Neuronal stem cell (in vitro differentiated cells): ENCODE measurements at regions not wholly inside any gene's neighbourhood (a gene's known extent, or its start where the extent isn't known, plus 50 kb on each side); places are given as distances from the start of the nearest gene placed in this dataset.

Source experiments
- DNase-seq: peaks from one replicate; pipeline ENCODE4 v3.0.0-alpha.2; 2013; ENCODE audit warnings: low spot score
- H2AFZ ChIP-seq: one replicate; pipeline ENCODE4 v1.6.1; 2013; ENCODE audit warnings: mild to moderate bottlenecking, low read length, inconsistent platforms
- H2AK5ac ChIP-seq: 2 replicates; pipeline ENCODE4 v1.6.1; 2013; ENCODE audit warnings: low read depth, mild to moderate bottlenecking, inconsistent platforms, low read length, moderate library complexity, mixed read lengths
- H2BK120ac ChIP-seq: 2 replicates; pipeline ENCODE4 v1.6.1; 2013; ENCODE audit warnings: low read depth, mild to moderate bottlenecking, inconsistent platforms, low read length, moderate library complexity, mixed read lengths
- H2BK12ac ChIP-seq: one replicate; pipeline ENCODE4 v1.6.1; 2013; ENCODE audit warnings: low read length, inconsistent platforms
- H2BK15ac ChIP-seq: 2 replicates; pipeline ENCODE4 v1.6.1; 2013; ENCODE audit warnings: mild to moderate bottlenecking, low read length, inconsistent platforms, mixed read lengths
- H2BK5ac ChIP-seq: one replicate; pipeline ENCODE4 v1.6.1; 2013; ENCODE audit warnings: inconsistent platforms, mild to moderate bottlenecking, low read length, moderate library complexity
- H3K14ac ChIP-seq: one replicate; pipeline ENCODE4 v1.6.1; 2013; ENCODE audit warnings: low read length, inconsistent platforms
- H3K18ac ChIP-seq: 2 replicates; pipeline ENCODE4 v1.6.1; 2013; ENCODE audit warnings: low read length, inconsistent platforms
- H3K23ac ChIP-seq: 2 replicates; pipeline ENCODE4 v1.6.1; 2013; ENCODE audit warnings: low read depth, mild to moderate bottlenecking, mixed read lengths, low read length, inconsistent platforms; ENCODE audit not compliant: poor library complexity
- H3K27ac ChIP-seq: replicated peaks from 3 replicates; pipeline ENCODE4 v1.5.1; 2013; ENCODE audit warnings: low read length, inconsistent platforms
- H3K27me3 ChIP-seq, 3 experiments: 2 replicates each; pipeline ENCODE4 v1.6.1; 2013; ENCODE audit warnings: low read length in 3 of 3, mild to moderate bottlenecking in 2 of 3, inconsistent platforms in 1 of 3, low read depth in 1 of 3, mixed read lengths in 1 of 3, moderate library complexity in 1 of 3; ENCODE audit not compliant: control insufficient read depth in 3 of 3, insufficient read depth in 3 of 3
- H3K36me3 ChIP-seq, 2 donors: replicated peaks in 1 of 2; 2 replicates each; pipeline ENCODE4 v1.6.1; 2013; ENCODE audit warnings: low read length in 2 of 2; ENCODE audit not compliant: control insufficient read depth in 2 of 2, insufficient read depth in 2 of 2
- H3K4ac ChIP-seq: 2 replicates; pipeline ENCODE4 v1.6.1; 2013; ENCODE audit warnings: inconsistent platforms, mild to moderate bottlenecking, low read length, moderate library complexity
- H3K4me1 ChIP-seq, 2 donors: 1 replicate in 1 of 2; 2 replicates in 1 of 2; pipeline ENCODE4 v1.6.1; 2013; ENCODE audit warnings: low read length in 2 of 2, low read depth in 1 of 2; ENCODE audit not compliant: control insufficient read depth in 2 of 2, insufficient read depth in 1 of 2
- H3K4me2 ChIP-seq: one replicate; pipeline ENCODE4 v1.6.1; 2013; ENCODE audit warnings: mild to moderate bottlenecking, low read length, inconsistent platforms; ENCODE audit not compliant: insufficient read depth, poor library complexity, severe bottlenecking
- H3K4me3 ChIP-seq, 2 donors: 2 replicates each; pipeline ENCODE4 v1.5.1; 2013; ENCODE audit warnings: low read length in 2 of 2, mild to moderate bottlenecking in 2 of 2, inconsistent platforms in 1 of 2, moderate library complexity in 1 of 2
- H3K79me1 ChIP-seq: one replicate; pipeline ENCODE4 v1.6.1; 2013; ENCODE audit warnings: low read depth, mild to moderate bottlenecking, inconsistent platforms, low read length, moderate library complexity
- H3K9ac ChIP-seq: one replicate; pipeline ENCODE4 v1.6.1; 2013; ENCODE audit warnings: mild to moderate bottlenecking, low read depth, low read length, inconsistent platforms; ENCODE audit not compliant: poor library complexity
- H3K9me3 ChIP-seq, 2 donors: replicated peaks in 1 of 2; 2 replicates each; pipeline versions ENCODE3 to v1.6.1; 2013; ENCODE audit warnings: low read length in 2 of 2, mild to moderate bottlenecking in 2 of 2, inconsistent platforms in 1 of 2, low read depth in 1 of 2, mixed read lengths in 1 of 2, moderate library complexity in 1 of 2; ENCODE audit not compliant: control insufficient read depth in 2 of 2, insufficient read depth in 1 of 2
- H4K8ac ChIP-seq: one replicate; pipeline ENCODE4 v1.6.1; 2013; ENCODE audit warnings: low read depth, mild to moderate bottlenecking, inconsistent platforms, low read length, moderate library complexity
- H4K91ac ChIP-seq: one replicate; pipeline ENCODE4 v1.6.1; 2013; ENCODE audit warnings: low read length, low read depth, mild to moderate bottlenecking, inconsistent platforms; ENCODE audit not compliant: poor library complexity
- WGBS, 2 donors: extraction: QIAGEN DNeasy Blood & Tissue Kit; methylation state at CpG; one replicate each; pipeline ENCODE4 v1.1.7; 2013; ENCODE audit warnings: missing lambda C conversion rate in 2 of 2, mixed read lengths in 1 of 2; ENCODE audit not compliant: insufficient read length in 2 of 2, insufficient replicate concordance in 1 of 2; ENCODE audit errors: extremely low coverage in 2 of 2; 5-methylcytosine and 5-hydroxymethylcytosine counted together

DNA sequence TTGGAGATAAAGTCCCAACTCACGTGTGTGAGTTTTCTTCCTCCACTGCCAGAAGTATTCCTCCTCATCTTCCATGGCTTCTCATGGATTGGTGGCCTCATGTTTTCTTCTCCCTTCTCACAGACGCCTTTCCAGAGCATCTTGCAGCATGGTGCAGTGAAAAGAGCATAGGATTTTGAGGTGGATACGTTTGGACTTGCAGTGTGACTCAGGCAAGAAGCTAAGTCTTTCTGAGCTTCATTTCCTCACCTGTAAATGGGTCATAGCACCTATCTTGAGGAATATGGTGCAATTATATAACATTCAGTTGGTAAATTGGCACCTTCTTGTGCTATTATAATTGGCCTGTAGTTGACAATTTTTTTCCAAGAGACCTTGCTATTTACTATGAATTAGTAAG is 247.6 kb downstream of the RDH14 start:
- DNase-seq, result no peak
- WGBS, 2 donors, result no CpG with 5 or more reads among the region's 3 CpGs
- H2BK5ac ChIP-seq, result no peak overlapping the region

DNA sequence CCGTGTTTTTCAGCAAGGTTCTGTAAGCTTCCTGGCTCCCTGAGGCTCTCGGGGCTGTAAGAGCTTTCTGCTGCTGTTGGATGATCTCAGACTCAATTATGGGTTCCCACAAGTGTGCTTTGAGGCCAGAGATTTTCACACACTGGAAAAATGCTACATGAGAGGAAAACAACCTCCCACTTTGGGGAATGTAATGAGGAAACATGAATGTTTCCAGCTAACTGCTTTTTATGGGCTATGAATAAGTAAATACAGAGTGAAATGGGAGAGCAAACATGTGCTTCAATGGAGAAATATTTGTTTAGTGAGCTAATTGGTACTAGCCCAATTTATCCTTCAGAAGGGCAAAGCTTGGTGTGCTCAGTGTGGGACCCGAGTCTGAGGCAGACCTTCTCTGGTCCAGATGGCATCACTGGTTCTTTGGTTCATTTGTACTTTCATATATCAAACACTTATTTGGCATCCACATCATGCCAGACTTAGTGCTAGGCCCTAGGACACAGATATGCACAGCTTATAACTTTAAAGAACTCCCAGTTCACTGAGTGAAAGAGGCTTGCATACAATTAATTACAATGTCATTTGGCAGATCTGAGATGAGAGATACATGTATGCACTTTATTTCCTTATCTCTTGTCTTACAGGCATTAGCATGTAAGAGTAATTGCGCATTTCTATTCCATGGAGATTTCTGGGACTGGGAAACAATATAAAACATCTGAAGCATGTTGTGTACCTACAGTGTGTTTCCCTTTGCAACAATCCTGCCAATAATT is 248.8 kb downstream of the RDH14 start:
- H2BK12ac ChIP-seq, result no peak overlapping the region
- no peak overlapping the region for H3K4me2 ChIP-seq
- no peak overlapping the region for H3K23ac ChIP-seq
- no peak overlapping the region for H3K4ac ChIP-seq
- WGBS, 2 donors, result no CpG with 5 or more reads among the region's 4 CpGs
- H3K27me3 ChIP-seq, result no peaks in the 10 kb centered on the region
- H3K14ac ChIP-seq, result no peak overlapping the region
- no peaks in the 10 kb centered on the region for H3K36me3 ChIP-seq
- H3K4me3 ChIP-seq, result no peak overlapping the region
- H4K91ac ChIP-seq, result no peak overlapping the region
- H3K9ac ChIP-seq, result no peak overlapping the region
- no peaks in the 10 kb centered on the region for H3K9me3 ChIP-seq
- no peak overlapping the region for H3K18ac ChIP-seq
- H3K79me1 ChIP-seq, result no peaks in the 10 kb centered on the region
- no peak overlapping the region for H2BK120ac ChIP-seq
- H4K8ac ChIP-seq, result no peak overlapping the region
- H3K27ac ChIP-seq, result no peak overlapping the region
- H2AFZ ChIP-seq, result no peak overlapping the region
- H2BK15ac ChIP-seq, result no peak overlapping the region
- no peak overlapping the region for H2AK5ac ChIP-seq
- no peaks in the 10 kb centered on the region for H3K4me1 ChIP-seq
- no peak overlapping the region for H2BK5ac ChIP-seq
- no peak for DNase-seq

More for the DNA sequence above, 247.6 kb downstream of the RDH14 start:
- no peak overlapping the region for H3K27ac ChIP-seq
- H3K4me1 ChIP-seq, result no peaks in the 10 kb centered on the region
- no peak overlapping the region for H2AK5ac ChIP-seq
- no peak overlapping the region for H3K4me3 ChIP-seq
- H4K8ac ChIP-seq, result no peak overlapping the region
- no peak overlapping the region for H3K9ac ChIP-seq
- no peak overlapping the region for H3K4ac ChIP-seq
- no peak overlapping the region for H2AFZ ChIP-seq
- no peak overlapping the region for H3K23ac ChIP-seq
- H4K91ac ChIP-seq, result no peak overlapping the region
- no peak overlapping the region for H2BK12ac ChIP-seq
- no peaks in the 10 kb centered on the region for H3K79me1 ChIP-seq
- H3K18ac ChIP-seq, result no peak overlapping the region
- no peak overlapping the region for H3K14ac ChIP-seq
- no peak overlapping the region for H3K4me2 ChIP-seq
- no peak overlapping the region for H2BK15ac ChIP-seq
- no peak overlapping the region for H2BK120ac ChIP-seq
- no peaks in the 10 kb centered on the region for H3K36me3 ChIP-seq
- H3K9me3 ChIP-seq, result no peaks in the 10 kb centered on the region
- H3K27me3 ChIP-seq, result no peaks in the 10 kb centered on the region

- Histone ChIP-seq H4K8ac (no peak overlapping the region), H3K79me1 (no peaks in the 10 kb centered on the region), H3K27ac (no peak overlapping the region), H3K27me3 (no peaks in the 10 kb centered on the region), H3K4ac (no peak overlapping the region), H4K91ac (no peak overlapping the region), H3K14ac (no peak overlapping the region), H3K9me3 (no peaks in the 10 kb centered on the region), H3K4me1 (no peaks in the 10 kb centered on the region), H3K9ac (no peak overlapping the region), H2AFZ (no peak overlapping the region), H3K18ac (no peak overlapping the region), H2AK5ac (no peak overlapping the region), H2BK5ac (no peak overlapping the region), H3K4me3 (no peak overlapping the region), H2BK12ac (no peak overlapping the region), H3K4me2 (no peak overlapping the region), H3K36me3 (no peaks in the 10 kb centered on the region), H3K23ac (no peak overlapping the region), H2BK120ac (no peak overlapping the region), H2BK15ac (no peak overlapping the region)
- DNase-seq, result no peak
- WGBS, 2 donors, result no CpG with 5 or more reads among the region's 4 CpGs
These were observed 250.8 kb downstream of the RDH14 start for GRCh38 chr2:18309627-18310026.

GRCh38 chr2:18309188-18309587 is 251.3 kb downstream of the RDH14 start:
- Histone ChIP-seq H3K27ac (no peak overlapping the region), H3K9ac (no peak overlapping the region), H2AFZ (no peak overlapping the region), H3K79me1 (no peaks in the 10 kb centered on the region), H3K23ac (no peak overlapping the region), H3K4ac (no peak overlapping the region), H3K4me2 (no peak overlapping the region), H3K9me3 (no peaks in the 10 kb centered on the region), H4K8ac (no peak overlapping the region), H3K4me3 (no peak overlapping the region), H3K27me3 (no peaks in the 10 kb centered on the region), H2BK120ac (no peak overlapping the region), H2AK5ac (no peak overlapping the region), H2BK12ac (no peak overlapping the region), H3K36me3 (no peaks in the 10 kb centered on the region), H2BK5ac (no peak overlapping the region), H3K18ac (no peak overlapping the region), H3K14ac (no peak overlapping the region), H2BK15ac (no peak overlapping the region), H3K4me1 (no peaks in the 10 kb centered on the region), H4K91ac (no peak overlapping the region)
- no peak for DNase-seq
